ENCODE measurements at regions not wholly inside any gene's neighbourhood (a gene's known extent, or its start where the extent isn't known, plus 50 kb on each side); places are given as distances from the start of the nearest gene placed in this dataset.

DNA sequence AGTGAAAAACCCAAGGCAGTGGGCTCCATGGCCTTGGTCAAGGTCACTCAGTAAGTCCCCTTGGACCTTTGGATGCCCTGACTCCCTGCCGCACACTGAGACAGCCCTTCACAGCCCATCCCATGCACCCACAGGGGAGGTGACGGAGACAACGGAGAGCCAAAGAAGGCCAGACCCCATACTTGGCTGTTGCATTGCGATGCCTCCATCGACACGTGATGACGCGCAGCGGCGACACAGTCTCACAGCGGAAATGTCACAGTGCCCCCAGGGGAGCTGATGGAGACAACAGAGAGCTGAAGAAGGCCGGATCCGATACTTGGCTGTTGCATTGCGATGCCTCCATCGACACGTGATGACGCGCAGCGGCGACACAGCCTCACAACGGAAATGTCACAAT, 282.4 kb downstream of the TEX29 start:
- TF ChIP-seq, protein P1, sequence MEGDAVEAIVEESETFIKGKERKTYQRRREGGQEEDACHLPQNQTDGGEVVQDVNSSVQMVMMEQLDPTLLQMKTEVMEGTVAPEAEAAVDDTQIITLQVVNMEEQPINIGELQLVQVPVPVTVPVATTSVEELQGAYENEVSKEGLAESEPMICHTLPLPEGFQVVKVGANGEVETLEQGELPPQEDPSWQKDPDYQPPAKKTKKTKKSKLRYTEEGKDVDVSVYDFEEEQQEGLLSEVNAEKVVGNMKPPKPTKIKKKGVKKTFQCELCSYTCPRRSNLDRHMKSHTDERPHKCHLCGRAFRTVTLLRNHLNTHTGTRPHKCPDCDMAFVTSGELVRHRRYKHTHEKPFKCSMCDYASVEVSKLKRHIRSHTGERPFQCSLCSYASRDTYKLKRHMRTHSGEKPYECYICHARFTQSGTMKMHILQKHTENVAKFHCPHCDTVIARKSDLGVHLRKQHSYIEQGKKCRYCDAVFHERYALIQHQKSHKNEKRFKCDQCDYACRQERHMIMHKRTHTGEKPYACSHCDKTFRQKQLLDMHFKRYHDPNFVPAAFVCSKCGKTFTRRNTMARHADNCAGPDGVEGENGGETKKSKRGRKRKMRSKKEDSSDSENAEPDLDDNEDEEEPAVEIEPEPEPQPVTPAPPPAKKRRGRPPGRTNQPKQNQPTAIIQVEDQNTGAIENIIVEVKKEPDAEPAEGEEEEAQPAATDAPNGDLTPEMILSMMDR (IDR thresholded peaks at IDR 0.05) = no peak
- no peak overlapping the region for H3K4me3 ChIP-seq
- ATAC-seq (peak; percentile 16), DNase-seq (peak; percentile 36)
- peaks cover 5% of the 10 kb centered on the region for H3K27me3 ChIP-seq
- H3K4me1 ChIP-seq = no peaks in the 10 kb centered on the region
- H3K36me3 ChIP-seq = no peaks in the 10 kb centered on the region
- intact Hi-C loops (cut with DNase I) = no loop called here
- no peak overlapping the region for H3K27ac ChIP-seq
- no peaks in the 10 kb centered on the region for H3K9me3 ChIP-seq

DNA sequence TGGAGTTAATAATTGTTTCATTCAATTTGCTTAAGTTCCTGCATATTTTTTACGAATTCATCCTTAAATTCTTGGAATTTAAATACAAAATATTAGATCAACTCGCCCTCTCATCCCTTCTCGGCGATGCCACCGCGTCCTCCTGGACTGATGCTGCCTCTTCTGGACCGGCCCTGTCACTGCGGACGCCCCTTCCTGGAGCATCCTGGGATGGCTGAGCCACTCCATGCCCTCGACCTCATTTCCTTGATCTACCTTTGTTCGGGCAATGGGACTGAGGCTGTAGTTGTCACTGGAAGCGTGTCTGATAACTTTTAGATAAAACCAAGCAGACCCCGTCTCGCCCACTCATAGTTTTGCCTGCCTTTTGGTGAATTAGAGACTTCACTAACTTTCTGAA, 283.7 kb downstream of the TEX29 start:
- Histone ChIP-seq H3K36me3 (no peaks in the 10 kb centered on the region), H3K4me3 (no peak overlapping the region), H3K27ac (no peak overlapping the region), H3K27me3 (peaks cover 5% of the 10 kb centered on the region), H3K9me3 (no peaks in the 10 kb centered on the region), H3K4me1 (no peaks in the 10 kb centered on the region)
- TF ChIP-seq, protein P1 (IDR thresholded peaks at IDR 0.05) = no peak
- no peak for ATAC-seq
- DNase-seq = no peak
- intact Hi-C loops (cut with DNase I) = no loop called here

DNA sequence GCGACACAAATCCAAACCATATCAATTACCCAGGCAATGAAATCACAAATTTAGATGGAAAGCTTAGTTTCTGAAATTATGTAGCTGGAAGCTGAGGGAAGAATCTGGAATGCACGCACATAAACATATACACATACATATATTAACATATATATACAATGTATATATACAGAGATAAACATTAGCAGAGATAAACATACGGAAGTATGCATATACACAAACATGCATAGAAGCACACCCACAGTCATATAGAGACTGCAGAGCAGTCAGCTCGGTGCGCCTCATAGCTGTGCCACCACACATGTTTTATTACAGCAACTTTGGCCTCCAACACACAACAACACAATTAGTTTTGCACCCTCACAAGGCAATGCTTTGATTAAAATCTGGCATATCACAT, 288.1 kb downstream of the TEX29 start:
- no peak for DNase-seq
- Histone ChIP-seq H3K36me3 (no peaks in the 10 kb centered on the region), H3K9me3 (no peaks in the 10 kb centered on the region), H3K27me3 (peaks cover 5% of the 10 kb centered on the region), H3K4me3 (no peak overlapping the region), H3K4me1 (no peaks in the 10 kb centered on the region), H3K27ac (no peak overlapping the region)
- intact Hi-C loops (cut with DNase I) = no loop called here
- no peak for ATAC-seq
- TF ChIP-seq, protein P1 (IDR thresholded peaks at IDR 0.05) = no peak

DNA sequence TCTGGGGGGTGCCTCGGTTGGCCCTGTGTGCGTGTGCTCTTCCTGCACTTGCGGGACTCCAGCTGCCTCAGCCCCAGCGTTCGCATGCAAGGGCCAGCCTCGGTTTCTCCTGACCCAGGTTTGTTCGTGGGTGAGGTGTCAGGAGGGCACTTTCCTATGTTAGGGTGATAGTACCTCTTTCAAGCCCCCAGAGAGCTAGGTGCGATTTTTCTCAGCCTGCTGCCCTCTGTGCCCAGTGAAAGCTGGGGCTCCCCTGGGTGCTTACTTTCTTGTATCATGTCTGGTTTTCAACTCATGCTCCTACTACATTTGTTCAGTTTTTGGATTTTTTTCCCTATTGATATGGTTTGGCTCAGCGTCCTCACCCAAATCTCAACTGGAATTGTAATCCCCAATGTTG, 289.2 kb downstream of the TEX29 start:
- intact Hi-C loops (cut with DNase I) = no loop called here
- DNase-seq (peak; percentile 40), ATAC-seq (no peak)
- H3K4me3 ChIP-seq = no peak overlapping the region
- peaks cover 5% of the 10 kb centered on the region for H3K27me3 ChIP-seq
- no peaks in the 10 kb centered on the region for H3K9me3 ChIP-seq
- no peaks in the 10 kb centered on the region for H3K4me1 ChIP-seq
- TF ChIP-seq, protein P1 (IDR thresholded peaks at IDR 0.05) = no peak
- H3K36me3 ChIP-seq = no peaks in the 10 kb centered on the region
- H3K27ac ChIP-seq = no peak overlapping the region

DNA sequence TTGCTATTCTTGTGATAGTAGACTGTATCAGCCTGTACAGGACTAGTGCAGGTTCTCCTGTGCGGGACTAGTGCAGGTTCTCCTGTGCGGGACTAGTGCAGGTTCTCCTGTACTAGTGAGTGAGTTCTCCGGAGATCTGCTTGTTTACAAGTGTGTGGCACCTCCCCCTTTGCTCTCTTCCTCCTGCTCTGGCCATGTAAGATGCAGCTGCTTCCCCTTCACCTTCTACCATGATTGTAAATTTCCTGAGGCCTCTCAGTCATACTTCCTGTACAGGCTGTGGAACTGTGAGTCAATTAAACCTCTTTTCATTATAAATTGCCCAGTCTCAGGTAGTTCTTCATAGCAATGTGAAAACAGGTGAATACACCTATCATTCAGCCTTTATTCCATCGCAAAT, 289.6 kb downstream of the TEX29 start:
- H3K36me3 ChIP-seq = no peaks in the 10 kb centered on the region
- ATAC-seq = no peak
- TF ChIP-seq, protein P1 (IDR thresholded peaks at IDR 0.05) = no peak
- H3K9me3 ChIP-seq = no peaks in the 10 kb centered on the region
- no peaks in the 10 kb centered on the region for H3K4me1 ChIP-seq
- intact Hi-C loops (cut with DNase I) = no loop called here
- no peak overlapping the region for H3K27ac ChIP-seq
- DNase-seq = peak; percentile 20
- peaks cover 5% of the 10 kb centered on the region for H3K27me3 ChIP-seq
- H3K4me3 ChIP-seq = no peak overlapping the region

DNA sequence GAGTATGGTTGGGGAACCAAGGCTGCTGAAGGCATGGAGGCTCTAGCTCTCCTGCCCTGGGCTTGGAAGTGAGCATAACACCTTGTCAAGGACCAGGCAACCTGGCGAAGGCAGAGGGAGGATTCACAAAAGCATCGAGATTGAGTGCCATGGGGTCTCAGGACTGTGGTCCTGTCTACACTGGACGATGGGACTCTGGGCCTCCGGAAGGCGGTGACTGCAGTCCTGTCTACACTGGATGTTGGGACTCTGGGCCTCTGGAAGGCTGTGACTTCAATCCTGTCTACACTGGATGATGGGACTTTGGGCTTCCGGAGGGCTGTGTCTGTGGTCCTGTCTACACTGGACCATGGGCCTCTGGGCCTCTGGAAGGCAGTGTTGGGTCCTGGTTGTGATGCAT, 290.4 kb downstream of the TEX29 start:
- ATAC-seq (no peak), DNase-seq (peak; percentile 22)
- TF ChIP-seq, protein P1 (IDR thresholded peaks at IDR 0.05) = no peak
- no peaks in the 10 kb centered on the region for H3K9me3 ChIP-seq
- no peaks in the 10 kb centered on the region for H3K4me1 ChIP-seq
- intact Hi-C loops (cut with DNase I) = no loop called here
- no peak overlapping the region for H3K4me3 ChIP-seq
- no peaks in the 10 kb centered on the region for H3K36me3 ChIP-seq
- H3K27me3 ChIP-seq = peaks cover 8% of the 10 kb centered on the region
- H3K27ac ChIP-seq = no peak overlapping the region

Data from upper lobe of right lung (tissue), 1 donor.